HAP-1 (cell line): ENCODE measurements at regions not wholly inside any gene's neighbourhood (a gene's known extent, or its start where the extent isn't known, plus 50 kb on each side); places are given as distances from the start of the nearest gene placed in this dataset.
A peak's percentile ranks its signal among the peaks of the same experiment; 100 is the strongest.
"Not testable (repeated sequence)": the region's sequence is repeated elsewhere in the genome, so short reads cannot be mapped to it uniquely, and the experiment has no call there.

ENCODE experiments used
- DNase-seq, 2 experiments: peaks; one replicate each; pipeline ENCODE4 v3.0.0-alpha.2; 2016 to 2020; ENCODE audit warnings: low spot score in 2 of 2
- H3K27me3 ChIP-seq: fragments of 250-450 bp; sonication (Bioruptor Pico); 2 replicates; pipeline ENCODE4 v1.5.1; 2020; ENCODE audit warnings: low read depth, mild to moderate bottlenecking, moderate library complexity
- H3K36me3 ChIP-seq: fragments of 250-450 bp; sonication (Bioruptor Pico); replicated peaks from 2 replicates; pipeline ENCODE4 v1.5.1; 2020; ENCODE audit warnings: mild to moderate bottlenecking
- H3K4me1 ChIP-seq: fragments of 250-450 bp; sonication (Bioruptor Pico); 2 replicates; pipeline ENCODE4 v1.5.1; 2020; ENCODE audit warnings: mild to moderate bottlenecking
- H3K4me3 ChIP-seq: fragments of 250-450 bp; sonication (Bioruptor Pico); 2 replicates; pipeline ENCODE4 v1.5.1; 2020; ENCODE audit warnings: mild to moderate bottlenecking, moderate library complexity
- H3K9me3 ChIP-seq: fragments of 250-450 bp; sonication (Bioruptor Pico); 2 replicates; pipeline ENCODE4 v1.5.1; 2020; ENCODE audit warnings: mild to moderate bottlenecking, moderate library complexity
- in situ Hi-C: fragments of 300-500 bp; cut with MboI; formaldehyde crosslinking; loops from 3 replicates; pipeline ENCODE4 v1.14.3; 2020; ENCODE audit warnings: low sequenced_read_pairs, inconsistent platforms, mixed read lengths

DNA sequence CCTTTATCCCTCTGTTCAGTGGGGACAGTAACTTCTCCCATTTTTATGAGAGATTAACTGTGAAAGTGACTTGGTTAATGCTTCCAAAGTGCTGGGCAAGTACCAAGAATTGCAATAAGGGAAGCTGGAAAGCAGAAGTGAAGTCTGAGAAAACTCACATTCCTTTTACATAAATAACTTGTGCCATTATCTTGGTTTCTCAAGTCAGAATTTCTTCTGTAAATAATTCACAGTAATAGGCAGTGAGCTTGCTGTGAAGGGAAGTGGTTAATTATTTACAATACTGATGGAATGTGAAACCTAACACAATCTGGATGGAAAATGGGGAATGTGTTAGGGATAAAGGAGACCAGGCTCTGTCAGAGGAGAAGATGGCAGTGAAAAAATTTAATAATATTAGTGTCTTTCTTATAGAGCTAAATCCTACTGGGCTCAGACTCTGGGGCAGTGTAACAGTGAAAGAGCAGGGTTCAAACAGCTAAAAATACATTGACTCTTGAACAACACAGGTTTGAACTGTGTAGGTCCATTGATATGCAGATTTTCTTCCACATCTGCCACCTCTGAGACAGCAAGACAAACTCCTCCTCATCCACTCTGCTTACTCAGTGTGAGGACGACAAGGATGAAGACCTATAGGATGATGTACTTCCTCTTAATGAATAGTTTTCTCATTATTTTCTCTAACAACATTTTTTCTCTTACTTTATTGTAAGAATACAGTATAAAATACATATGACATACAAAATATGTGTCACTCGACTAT lies 251.5 kb upstream of the ISX start:
- Histone ChIP-seq H3K36me3 (no peaks in the 10 kb centered on the region), H3K4me3 (no peak overlapping the region), H3K27me3 (no peaks in the 10 kb centered on the region), H3K9me3 (no peaks in the 10 kb centered on the region), H3K4me1 (no peaks in the 10 kb centered on the region)
- no peak for DNase-seq
- in situ Hi-C loops: no loop called here

DNA sequence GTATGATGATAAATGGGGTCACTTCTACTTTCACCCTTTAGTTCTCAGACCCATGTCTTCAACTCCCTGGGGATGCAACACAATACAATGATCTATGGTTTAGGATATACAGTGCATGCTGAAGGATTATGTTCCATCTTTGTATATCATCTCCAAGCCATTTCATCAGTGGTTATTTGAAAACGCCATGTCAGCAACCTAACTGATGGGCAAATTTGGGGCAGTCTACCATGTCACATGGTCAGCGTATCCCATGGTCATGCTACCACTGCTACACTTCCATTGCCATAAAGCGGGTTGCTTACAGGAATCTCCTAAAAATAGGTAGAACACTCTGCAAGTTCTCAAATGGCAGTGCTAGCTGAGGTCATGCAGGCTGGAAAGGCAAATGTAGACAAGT lies 236.5 kb upstream of the ISX start:
- H3K4me1 ChIP-seq: no peaks in the 10 kb centered on the region
- H3K36me3 ChIP-seq: no peaks in the 10 kb centered on the region
- H3K4me3 ChIP-seq: no peak overlapping the region
- no peak for DNase-seq
- H3K9me3 ChIP-seq: no peaks in the 10 kb centered on the region
- in situ Hi-C loops: no loop called here
- no peaks in the 10 kb centered on the region for H3K27me3 ChIP-seq

DNA sequence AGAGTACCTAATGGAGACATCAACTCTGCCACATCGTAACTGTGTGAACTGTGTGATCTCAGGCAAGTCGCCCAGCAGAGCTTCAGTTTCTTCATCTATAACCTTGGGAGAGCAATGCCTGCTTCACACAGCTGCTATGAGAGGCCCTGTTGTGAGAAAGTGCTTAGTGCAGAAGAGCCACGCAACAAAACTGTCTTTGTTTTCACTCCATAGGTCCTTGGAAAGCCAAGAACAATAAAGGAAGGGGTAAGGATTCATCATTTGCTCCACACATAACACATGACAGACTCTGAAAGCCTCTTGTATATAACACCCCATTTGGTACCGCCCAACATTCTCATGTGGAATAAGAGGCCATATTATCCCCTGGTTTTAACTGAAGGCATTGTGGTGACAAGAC lies 231.9 kb upstream of the ISX start:
- no peaks in the 10 kb centered on the region for H3K9me3 ChIP-seq
- in situ Hi-C loops: no loop called here
- H3K27me3 ChIP-seq: no peaks in the 10 kb centered on the region
- DNase-seq: no peak
- no peak overlapping the region for H3K4me3 ChIP-seq
- no peaks in the 10 kb centered on the region for H3K36me3 ChIP-seq
- no peaks in the 10 kb centered on the region for H3K4me1 ChIP-seq

DNA sequence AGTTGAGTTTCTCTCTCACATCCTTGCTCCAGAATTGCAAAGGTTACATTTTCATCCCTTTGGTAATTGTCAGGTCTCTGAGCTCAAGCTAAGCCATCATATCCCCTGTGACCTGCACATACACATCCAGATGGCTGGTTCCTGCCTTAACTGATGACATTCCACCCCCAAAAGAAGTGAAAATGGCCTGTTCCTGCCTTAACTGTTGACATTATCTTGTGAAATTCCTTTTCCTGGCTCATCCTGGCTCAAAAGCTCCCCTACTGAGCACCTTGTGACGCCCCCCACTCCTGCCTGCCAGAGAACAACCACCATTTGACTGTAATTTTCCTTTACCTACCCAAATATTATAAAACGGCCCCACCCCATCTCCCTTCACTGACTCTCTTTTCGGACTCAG lies 231.4 kb upstream of the ISX start:
- H3K27me3 ChIP-seq, in situ Hi-C loops, H3K9me3 ChIP-seq, H3K36me3 ChIP-seq, H3K4me1 ChIP-seq, DNase-seq, H3K4me3 ChIP-seq: not testable (repeated sequence)

DNA sequence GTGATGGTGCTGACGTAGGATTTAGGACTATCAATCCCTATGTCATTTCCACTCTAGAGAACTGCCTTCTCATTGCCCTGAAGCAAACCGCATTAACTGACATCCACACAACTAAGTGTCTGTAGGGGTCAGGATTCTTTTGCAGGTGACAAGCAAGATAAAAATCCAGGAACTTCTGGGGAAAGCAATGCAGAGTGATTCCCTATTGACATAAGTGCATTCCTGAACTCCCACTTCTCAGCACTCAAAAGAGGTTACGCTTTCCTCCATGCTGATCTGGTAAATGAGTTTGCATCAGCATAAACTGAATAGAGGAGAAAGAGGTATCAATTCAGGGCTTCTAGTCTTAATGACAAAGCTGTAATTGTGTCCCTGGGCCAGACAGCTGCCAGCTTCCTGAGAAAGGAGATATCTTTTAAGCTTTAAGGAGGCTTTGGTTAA lies 224.6 kb upstream of the ISX start:
- Histone ChIP-seq H3K36me3 (no peaks in the 10 kb centered on the region), H3K27me3 (no peaks in the 10 kb centered on the region), H3K4me1 (no peaks in the 10 kb centered on the region), H3K4me3 (no peak overlapping the region), H3K9me3 (no peaks in the 10 kb centered on the region)
- DNase-seq: peak in 1 of 2 experiments; percentile 2
- in situ Hi-C loops: no loop called here

DNA sequence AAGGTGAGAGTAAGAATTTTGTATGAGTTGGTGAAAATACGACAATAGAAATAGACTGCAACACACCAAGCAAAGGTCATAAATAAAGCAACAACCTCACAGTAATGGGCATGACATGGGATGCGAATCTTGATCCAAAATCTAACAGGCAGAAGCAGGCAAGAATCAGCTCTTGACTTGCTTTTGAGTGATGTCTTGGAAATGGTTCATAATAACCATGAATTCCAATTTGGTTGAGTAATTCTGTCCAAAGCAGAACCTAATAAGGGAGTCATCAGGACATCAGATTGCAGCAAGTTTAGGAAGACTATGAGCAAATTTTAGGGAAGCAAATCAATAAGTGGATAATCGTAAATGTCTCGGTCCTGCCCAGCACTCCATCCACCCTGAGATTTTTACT lies 224.0 kb upstream of the ISX start:
- Histone ChIP-seq H3K9me3 (no peaks in the 10 kb centered on the region), H3K27me3 (no peaks in the 10 kb centered on the region), H3K4me1 (no peaks in the 10 kb centered on the region), H3K36me3 (no peaks in the 10 kb centered on the region), H3K4me3 (no peak overlapping the region)
- DNase-seq: no peak
- in situ Hi-C loops: no loop called here

DNA sequence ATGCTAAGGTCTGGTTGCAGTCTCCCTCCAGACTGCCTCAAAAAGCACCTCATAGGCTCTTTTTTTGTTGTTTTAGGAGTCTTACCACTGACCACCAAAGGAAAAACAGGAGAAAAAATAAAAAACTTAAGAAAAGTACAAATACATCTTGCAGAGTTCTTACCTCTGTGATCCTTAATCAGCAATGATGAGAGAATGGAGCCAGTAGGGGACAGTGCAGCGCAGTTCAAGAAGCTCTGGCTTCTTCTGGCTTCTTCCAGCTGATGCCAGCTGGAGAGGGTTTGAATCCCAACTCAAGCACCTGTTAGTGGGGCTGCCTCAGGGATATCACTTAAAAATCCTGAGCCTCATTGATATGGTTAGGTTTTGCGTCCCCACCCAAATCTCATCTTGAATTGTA lies 223.3 kb upstream of the ISX start:
- H3K36me3 ChIP-seq: no peaks in the 10 kb centered on the region
- no peak for DNase-seq
- in situ Hi-C loops: no loop called here

DNA sequence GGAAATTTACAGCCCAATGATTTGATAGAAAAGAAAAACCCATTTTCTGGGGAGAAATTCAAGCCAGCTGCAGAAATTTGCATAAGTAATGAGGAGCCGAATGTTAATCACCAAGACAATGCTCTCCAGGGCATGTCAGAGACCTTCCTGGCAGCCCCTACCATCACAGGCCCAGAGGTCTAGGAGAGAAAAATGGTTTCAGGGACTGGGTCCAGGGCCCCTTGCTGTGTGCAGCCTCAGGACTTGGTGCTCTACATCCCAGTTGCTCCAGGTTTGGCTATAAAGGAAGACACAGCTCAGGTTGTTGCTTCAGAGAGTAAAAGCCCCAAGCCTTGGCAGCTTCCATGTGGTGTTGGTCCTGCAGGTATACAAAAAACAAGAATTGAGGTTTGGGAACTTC lies 222.2 kb upstream of the ISX start:
- H3K27me3 ChIP-seq, H3K4me3 ChIP-seq, H3K36me3 ChIP-seq, in situ Hi-C loops, DNase-seq, H3K9me3 ChIP-seq, H3K4me1 ChIP-seq: not testable (repeated sequence)

More for the DNA sequence above, 223.3 kb upstream of the ISX start:
- Histone ChIP-seq H3K4me1 (no peaks in the 10 kb centered on the region), H3K9me3 (no peaks in the 10 kb centered on the region), H3K4me3 (no peak overlapping the region), H3K27me3 (no peaks in the 10 kb centered on the region)

DNA sequence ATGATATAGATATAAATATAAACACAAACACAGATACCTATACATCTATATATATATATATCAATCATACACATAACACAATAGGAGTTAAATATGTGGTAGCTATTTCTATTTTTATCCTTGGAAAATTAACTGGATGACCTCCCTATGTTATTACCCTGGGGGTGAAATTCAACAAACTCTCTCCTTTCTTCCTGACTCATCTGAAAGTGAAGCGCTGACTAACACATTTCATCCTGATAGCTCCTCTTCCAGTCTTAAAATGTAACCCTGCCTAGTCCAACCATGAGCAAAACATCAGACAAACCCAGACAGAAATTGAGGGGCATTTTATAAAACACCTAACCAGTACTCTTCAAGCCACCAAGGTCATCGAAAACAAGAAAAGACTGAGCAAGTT lies 220.6 kb upstream of the ISX start:
- no peak for DNase-seq
- Histone ChIP-seq H3K27me3 (no peaks in the 10 kb centered on the region), H3K36me3 (no peaks in the 10 kb centered on the region), H3K4me1 (no peaks in the 10 kb centered on the region), H3K9me3 (no peaks in the 10 kb centered on the region), H3K4me3 (no peak overlapping the region)
- in situ Hi-C loops: no loop called here

DNA sequence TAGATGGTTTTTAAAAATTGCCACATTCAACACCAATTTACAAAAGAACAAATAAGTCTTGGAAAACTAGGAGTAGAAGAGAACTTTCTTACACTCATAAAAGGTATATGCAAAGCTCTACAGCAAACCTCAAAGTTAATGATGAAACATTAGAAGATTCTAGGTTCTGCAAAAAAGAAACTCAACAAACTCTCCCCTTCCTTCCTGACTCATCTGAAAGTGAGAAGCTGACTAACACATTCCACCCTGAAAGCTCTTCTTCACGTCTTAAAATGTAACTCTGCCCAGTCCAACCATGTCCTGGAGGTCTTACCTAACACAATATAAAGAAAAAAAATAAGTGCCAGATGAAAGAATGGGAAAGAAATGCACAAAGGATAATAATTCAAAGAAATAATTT lies 218.9 kb upstream of the ISX start:
- Histone ChIP-seq H3K4me3 (no peak overlapping the region), H3K4me1 (no peaks in the 10 kb centered on the region), H3K9me3 (no peaks in the 10 kb centered on the region), H3K27me3 (no peaks in the 10 kb centered on the region), H3K36me3 (no peaks in the 10 kb centered on the region)
- in situ Hi-C loops: no loop called here
- no peak for DNase-seq

DNA sequence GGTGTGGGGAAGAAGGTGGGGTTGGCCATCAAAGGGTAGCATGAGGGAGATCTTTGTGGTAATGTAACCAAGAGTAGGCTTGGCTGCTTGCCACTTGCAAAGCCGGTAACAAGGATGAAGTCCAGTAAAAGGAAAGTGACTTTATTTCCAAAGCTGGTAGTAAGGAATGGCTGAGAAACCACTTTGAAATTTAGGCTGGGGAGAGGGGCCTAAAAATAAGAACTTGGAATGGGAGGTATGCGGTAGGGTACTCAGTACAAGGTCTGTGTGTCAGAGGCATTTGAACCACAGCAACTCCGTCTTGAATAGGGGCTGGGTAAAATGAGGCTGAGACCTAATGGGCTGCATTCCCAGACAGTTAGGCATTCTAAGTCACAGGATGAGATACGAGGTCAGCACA lies 216.0 kb upstream of the ISX start:
- in situ Hi-C loops: no loop called here
- DNase-seq: no peak
- Histone ChIP-seq H3K9me3 (no peaks in the 10 kb centered on the region), H3K36me3 (no peaks in the 10 kb centered on the region), H3K27me3 (no peaks in the 10 kb centered on the region), H3K4me3 (no peak overlapping the region), H3K4me1 (no peaks in the 10 kb centered on the region)

DNA sequence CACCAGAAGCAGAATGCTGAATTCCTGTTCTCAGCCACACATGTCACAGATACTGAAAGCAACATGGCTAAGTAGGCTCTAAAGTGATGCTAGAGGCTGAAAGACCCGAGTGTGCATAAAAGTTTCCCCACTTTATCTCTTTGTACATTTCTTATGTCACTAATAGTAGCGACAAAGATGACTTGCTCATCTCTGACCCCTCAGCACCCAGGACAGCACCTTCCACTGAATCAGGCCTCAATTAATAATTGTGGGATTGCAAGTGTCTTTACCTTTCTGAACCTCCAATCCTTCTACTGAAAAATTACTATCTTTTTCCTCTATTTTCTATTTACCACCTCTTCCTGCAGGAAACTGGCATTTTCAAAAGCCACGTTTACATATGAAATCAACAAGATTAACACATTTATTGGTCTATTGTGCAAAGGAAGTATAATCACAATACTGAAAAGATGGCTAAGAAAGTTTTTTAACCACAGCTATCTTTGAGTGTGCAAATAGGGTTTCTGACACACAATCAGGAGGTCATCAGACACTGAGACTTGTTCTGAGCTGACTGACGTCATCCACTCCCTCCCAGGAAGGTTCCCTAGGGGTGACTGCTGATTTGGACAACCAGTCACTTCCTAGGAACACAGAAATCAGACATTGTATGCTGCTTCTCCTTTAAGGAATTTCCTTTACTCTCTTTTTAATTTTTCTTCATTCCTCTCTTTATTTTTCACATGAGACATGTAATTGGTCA lies 213.9 kb upstream of the ISX start:
- in situ Hi-C loops: no loop called here
- Histone ChIP-seq H3K4me1 (no peaks in the 10 kb centered on the region), H3K27me3 (no peaks in the 10 kb centered on the region), H3K4me3 (no peak overlapping the region), H3K36me3 (no peaks in the 10 kb centered on the region), H3K9me3 (no peaks in the 10 kb centered on the region)
- no peak for DNase-seq

DNA sequence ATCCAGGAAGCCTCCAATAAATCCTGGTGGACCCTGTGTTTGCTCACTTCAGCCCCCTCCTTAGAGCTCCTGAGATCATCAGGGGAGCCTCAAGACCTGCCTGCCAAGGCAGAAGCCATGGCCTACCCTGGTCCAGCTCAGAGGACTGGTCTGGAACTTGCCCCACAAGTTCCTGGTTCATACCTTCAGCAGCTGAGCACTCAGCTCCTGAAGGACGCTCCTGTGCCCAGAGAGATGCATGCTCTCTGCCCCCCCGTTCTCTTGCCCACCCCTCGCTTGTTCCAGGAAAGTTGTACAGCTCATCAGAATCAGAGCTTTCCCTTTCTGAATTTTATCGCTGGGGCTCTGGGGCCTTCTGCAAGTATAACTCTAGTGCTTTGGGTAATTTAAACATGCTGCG lies 210.5 kb upstream of the ISX start:
- H3K4me3 ChIP-seq: no peak overlapping the region
- no peaks in the 10 kb centered on the region for H3K9me3 ChIP-seq
- DNase-seq: no peak
- H3K4me1 ChIP-seq: no peaks in the 10 kb centered on the region
- no peaks in the 10 kb centered on the region for H3K36me3 ChIP-seq
- H3K27me3 ChIP-seq: no peaks in the 10 kb centered on the region
- in situ Hi-C loops: no loop called here

DNA sequence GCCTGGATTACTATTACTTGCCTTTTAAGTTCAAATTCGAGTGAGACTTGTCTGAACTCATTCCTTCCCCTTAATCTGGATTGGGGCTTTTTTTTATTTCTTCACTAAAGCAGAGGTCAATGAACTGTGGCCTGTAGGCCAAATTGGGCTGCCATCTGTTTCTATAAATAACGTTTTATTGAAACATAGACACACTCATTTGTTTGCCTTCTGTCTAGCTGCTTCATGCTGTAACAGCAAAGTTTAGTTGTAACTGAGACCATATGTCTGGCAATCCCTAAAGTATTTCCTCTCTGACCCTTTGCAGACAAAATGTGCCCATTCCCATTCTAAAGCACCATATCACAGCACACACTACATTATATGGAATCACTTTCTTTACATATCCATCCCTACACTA lies 207.9 kb upstream of the ISX start:
- no peaks in the 10 kb centered on the region for H3K4me1 ChIP-seq
- DNase-seq: no peak
- in situ Hi-C loops: no loop called here
- H3K9me3 ChIP-seq: no peaks in the 10 kb centered on the region
- no peak overlapping the region for H3K4me3 ChIP-seq
- no peaks in the 10 kb centered on the region for H3K36me3 ChIP-seq
- H3K27me3 ChIP-seq: no peaks in the 10 kb centered on the region
